ENCODE measurements at regions not wholly inside any gene's neighbourhood (a gene's known extent, or its start where the extent isn't known, plus 50 kb on each side); places are given as distances from the start of the nearest gene placed in this dataset.
"Not testable (repeated sequence)": the region's sequence is repeated elsewhere in the genome, so short reads cannot be mapped to it uniquely, and the experiment has no call there.

DNA sequence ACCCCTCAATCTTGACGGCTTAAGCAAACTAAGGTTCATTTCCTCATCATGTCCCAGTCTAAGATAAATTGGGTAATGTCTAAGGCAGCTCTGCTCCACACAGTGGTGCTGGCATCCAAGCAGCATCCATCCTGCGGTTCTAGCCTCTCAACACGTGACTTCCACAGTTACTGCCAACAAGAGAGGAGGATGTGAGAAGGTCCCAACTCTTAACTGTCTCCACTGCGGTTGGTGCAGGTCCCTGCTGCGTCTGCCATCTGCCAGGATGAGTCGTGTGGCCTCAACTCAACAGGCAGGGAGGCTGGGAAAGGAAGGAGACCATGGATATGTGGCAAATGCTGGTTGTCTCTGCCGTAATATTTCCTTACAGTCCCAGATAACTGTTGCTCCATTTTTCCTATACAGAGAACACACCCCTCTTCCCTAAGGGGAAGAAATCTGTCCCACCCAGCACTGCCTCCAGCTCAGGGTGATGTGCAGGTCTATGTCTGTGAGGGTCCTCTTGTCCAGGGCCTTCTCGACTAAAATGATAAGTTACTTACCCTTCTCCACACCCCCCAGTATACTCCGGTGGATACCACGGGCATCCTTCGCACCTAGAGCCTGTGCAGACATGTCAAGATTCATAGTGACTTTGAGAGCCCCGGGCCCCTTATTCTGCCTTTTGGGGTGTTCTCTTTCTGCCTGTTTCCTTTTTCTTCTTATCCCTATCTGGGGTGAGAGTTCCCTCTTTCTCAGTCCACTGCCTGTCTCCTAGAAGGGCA is 64.7 kb downstream of the KCNJ18 start:
- Histone ChIP-seq H3K36me3 (ENCODE audit: insufficient read depth, low read length, poor library complexity, severe bottlenecking) (no peaks in the 10 kb centered on the region), H3K27ac (ENCODE audit: low read depth, low read length, poor library complexity, severe bottlenecking) (no peak overlapping the region), H3K4me3 (ENCODE audit: low read depth, low read length, poor library complexity, severe bottlenecking) (no peak overlapping the region), H3K27me3 (replicated peaks; ENCODE audit: insufficient read depth, low read depth, low read length, poor library complexity) (no peaks in the 10 kb centered on the region), H3K4me1 (ENCODE audit: insufficient read depth, low read length, poor library complexity, severe bottlenecking) (no peaks in the 10 kb centered on the region), H3K9me3 (ENCODE audit: low read depth, low read length, poor library complexity, severe bottlenecking) (no peaks in the 10 kb centered on the region)
- CTCF ChIA-PET, result no interaction called here
- BruUV-seq (replicated peaks), result no TSS peak
- POLR2A ChIA-PET (ENCODE audit: low non-redundant PET), result no interaction called here
- no peak for DNase-seq (ENCODE audit: low spot score)
- TF ChIP-seq, protein P1, sequence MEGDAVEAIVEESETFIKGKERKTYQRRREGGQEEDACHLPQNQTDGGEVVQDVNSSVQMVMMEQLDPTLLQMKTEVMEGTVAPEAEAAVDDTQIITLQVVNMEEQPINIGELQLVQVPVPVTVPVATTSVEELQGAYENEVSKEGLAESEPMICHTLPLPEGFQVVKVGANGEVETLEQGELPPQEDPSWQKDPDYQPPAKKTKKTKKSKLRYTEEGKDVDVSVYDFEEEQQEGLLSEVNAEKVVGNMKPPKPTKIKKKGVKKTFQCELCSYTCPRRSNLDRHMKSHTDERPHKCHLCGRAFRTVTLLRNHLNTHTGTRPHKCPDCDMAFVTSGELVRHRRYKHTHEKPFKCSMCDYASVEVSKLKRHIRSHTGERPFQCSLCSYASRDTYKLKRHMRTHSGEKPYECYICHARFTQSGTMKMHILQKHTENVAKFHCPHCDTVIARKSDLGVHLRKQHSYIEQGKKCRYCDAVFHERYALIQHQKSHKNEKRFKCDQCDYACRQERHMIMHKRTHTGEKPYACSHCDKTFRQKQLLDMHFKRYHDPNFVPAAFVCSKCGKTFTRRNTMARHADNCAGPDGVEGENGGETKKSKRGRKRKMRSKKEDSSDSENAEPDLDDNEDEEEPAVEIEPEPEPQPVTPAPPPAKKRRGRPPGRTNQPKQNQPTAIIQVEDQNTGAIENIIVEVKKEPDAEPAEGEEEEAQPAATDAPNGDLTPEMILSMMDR (conservative IDR thresholded peaks at IDR 0.05; ENCODE audit: low read depth, low read length), result no peak
- TF ChIP-seq EZH2 (IDR thresholded peaks at IDR 0.05; ENCODE audit: borderline replicate concordance, low read depth, low read length, poor library complexity, severe bottlenecking), result no peak
- intact Hi-C loops (cut with micrococcal nuclease; ENCODE audit: unreplicated experiment), result no loop called here

DNA sequence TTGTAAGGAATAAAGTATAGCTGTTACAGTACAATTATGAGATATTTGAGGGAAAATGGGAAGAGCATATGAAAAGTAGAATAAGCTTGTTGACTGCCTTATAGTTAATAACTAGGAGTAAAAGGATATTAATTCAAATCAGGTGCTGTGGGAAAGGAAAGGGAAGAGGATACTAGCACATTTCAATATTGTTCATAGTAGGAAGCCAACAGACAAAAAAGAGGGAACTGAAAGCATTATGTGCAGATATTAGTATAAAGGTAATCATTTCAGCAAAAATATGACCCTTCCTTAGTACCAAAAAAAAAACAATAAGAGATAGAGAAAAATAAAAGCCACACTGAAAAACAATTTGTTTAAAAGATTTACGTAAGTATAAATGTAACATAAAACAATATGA is 67.3 kb downstream of the KCNJ18 start:
- H3K4me3 ChIP-seq (ENCODE audit: low read depth, low read length, poor library complexity, severe bottlenecking), result not testable (repeated sequence)

DNA sequence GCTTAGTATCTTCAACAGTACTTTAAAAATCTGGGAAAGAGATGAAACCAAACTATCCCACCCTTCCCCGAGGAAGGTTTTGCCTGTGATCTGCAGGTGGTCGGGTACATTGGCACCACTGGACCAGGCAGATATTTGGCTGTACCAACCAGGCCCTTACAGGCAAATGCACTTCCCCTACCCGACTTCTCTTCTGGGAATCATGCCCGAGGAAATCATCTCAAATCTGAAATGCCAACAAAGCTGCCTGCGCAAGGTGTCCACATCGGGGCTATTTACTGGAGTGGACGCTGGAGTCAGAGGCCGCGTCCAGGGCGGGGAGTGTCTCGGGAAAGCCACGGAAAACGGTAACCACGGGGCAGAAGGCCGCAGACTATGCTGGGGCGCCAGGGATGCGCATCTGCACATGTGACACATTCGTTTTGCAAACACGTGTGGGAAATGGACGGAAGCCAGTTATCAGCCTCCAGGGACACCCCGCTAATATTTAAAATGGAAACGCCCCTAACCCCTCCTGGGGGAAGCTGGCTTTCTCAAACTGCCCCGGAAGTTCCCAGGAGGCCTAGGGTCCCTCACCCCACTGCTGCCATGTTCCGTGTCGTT is 71.5 kb downstream of the KCNJ18 start:
- H3K27ac ChIP-seq (ENCODE audit: low read depth, low read length, poor library complexity, severe bottlenecking); H3K9me3 ChIP-seq (ENCODE audit: low read depth, low read length, poor library complexity, severe bottlenecking); H3K4me3 ChIP-seq (ENCODE audit: low read depth, low read length, poor library complexity, severe bottlenecking); H3K27me3 ChIP-seq (replicated peaks; ENCODE audit: insufficient read depth, low read depth, low read length, poor library complexity); BruUV-seq (replicated peaks); DNase-seq (ENCODE audit: low spot score); CTCF ChIA-PET; POLR2A ChIA-PET (ENCODE audit: low non-redundant PET); H3K36me3 ChIP-seq (ENCODE audit: insufficient read depth, low read length, poor library complexity, severe bottlenecking); H3K4me1 ChIP-seq (ENCODE audit: insufficient read depth, low read length, poor library complexity, severe bottlenecking); intact Hi-C loops (cut with micrococcal nuclease; ENCODE audit: unreplicated experiment): not testable (repeated sequence)

More for the DNA sequence above, 67.3 kb downstream of the KCNJ18 start:
- CTCF ChIA-PET; BruUV-seq (replicated peaks); intact Hi-C loops (cut with micrococcal nuclease; ENCODE audit: unreplicated experiment); H3K4me1 ChIP-seq (ENCODE audit: insufficient read depth, low read length, poor library complexity, severe bottlenecking); H3K27ac ChIP-seq (ENCODE audit: low read depth, low read length, poor library complexity, severe bottlenecking); H3K36me3 ChIP-seq (ENCODE audit: insufficient read depth, low read length, poor library complexity, severe bottlenecking); DNase-seq (ENCODE audit: low spot score); H3K27me3 ChIP-seq (replicated peaks; ENCODE audit: insufficient read depth, low read depth, low read length, poor library complexity); H3K9me3 ChIP-seq (ENCODE audit: low read depth, low read length, poor library complexity, severe bottlenecking); POLR2A ChIA-PET (ENCODE audit: low non-redundant PET): not testable (repeated sequence)

DNA sequence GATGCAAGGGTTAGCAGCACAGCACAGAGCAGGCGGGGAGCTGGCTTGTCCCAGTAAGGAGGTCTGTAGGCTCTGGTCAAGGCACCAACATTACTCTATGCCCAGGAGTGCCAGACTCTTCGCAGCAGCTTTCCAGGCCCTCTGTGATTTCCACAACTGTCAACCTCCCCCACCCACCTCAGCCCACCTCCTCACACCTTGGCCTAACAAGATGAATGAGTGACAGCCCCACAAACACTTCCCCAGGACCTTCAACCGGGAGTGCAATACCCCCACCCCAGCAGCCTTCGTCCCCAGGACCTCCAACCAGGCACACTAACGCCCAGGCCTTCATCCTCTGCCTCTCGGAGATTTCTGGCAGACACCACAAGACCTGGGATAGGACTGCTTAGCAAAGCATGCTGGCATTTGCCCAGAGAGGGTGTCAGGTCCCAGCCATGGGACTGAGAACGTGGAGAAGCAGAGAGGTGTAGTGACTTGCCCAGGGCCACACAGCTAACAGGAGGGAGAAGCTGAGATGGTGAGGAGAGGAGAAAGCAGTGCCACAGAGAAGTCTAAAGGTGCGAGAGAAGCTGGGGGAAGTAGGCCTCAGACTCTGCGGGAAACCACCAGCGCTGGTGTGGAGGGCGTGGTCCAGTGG is 73.4 kb downstream of the KCNJ18 start:
- BruUV-seq (replicated peaks); POLR2A ChIA-PET (ENCODE audit: low non-redundant PET); intact Hi-C loops (cut with micrococcal nuclease; ENCODE audit: unreplicated experiment); H3K36me3 ChIP-seq (ENCODE audit: insufficient read depth, low read length, poor library complexity, severe bottlenecking); H3K27me3 ChIP-seq (replicated peaks; ENCODE audit: insufficient read depth, low read depth, low read length, poor library complexity); H3K9me3 ChIP-seq (ENCODE audit: low read depth, low read length, poor library complexity, severe bottlenecking); H3K27ac ChIP-seq (ENCODE audit: low read depth, low read length, poor library complexity, severe bottlenecking); H3K4me3 ChIP-seq (ENCODE audit: low read depth, low read length, poor library complexity, severe bottlenecking); H3K4me1 ChIP-seq (ENCODE audit: insufficient read depth, low read length, poor library complexity, severe bottlenecking); DNase-seq (ENCODE audit: low spot score); CTCF ChIA-PET: not testable (repeated sequence)

DNA sequence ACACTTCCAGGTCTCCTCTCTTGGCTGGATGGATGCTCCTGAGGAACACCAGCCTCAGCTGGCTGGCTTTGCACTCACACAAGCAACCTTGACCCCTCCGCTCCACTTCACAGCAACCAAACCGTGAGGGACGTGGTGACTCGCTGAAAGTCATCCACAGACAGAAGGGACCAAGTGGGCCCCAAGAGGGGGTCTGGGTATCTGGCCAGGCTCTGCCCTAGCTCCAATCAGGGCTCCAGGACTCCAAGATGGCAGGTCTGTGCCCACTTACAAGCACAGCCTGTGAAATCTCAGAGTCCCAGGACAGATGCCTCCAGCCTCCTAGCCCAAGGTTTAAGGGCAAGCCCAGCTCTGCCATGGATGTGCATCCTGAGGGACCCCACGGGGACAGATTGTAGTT is 74.2 kb downstream of the KCNJ18 start:
- POLR2A ChIA-PET (ENCODE audit: low non-redundant PET); CTCF ChIA-PET; H3K36me3 ChIP-seq (ENCODE audit: insufficient read depth, low read length, poor library complexity, severe bottlenecking); H3K4me1 ChIP-seq (ENCODE audit: insufficient read depth, low read length, poor library complexity, severe bottlenecking); H3K9me3 ChIP-seq (ENCODE audit: low read depth, low read length, poor library complexity, severe bottlenecking); H3K4me3 ChIP-seq (ENCODE audit: low read depth, low read length, poor library complexity, severe bottlenecking); DNase-seq (ENCODE audit: low spot score); H3K27me3 ChIP-seq (replicated peaks; ENCODE audit: insufficient read depth, low read depth, low read length, poor library complexity); H3K27ac ChIP-seq (ENCODE audit: low read depth, low read length, poor library complexity, severe bottlenecking); BruUV-seq (replicated peaks); intact Hi-C loops (cut with micrococcal nuclease; ENCODE audit: unreplicated experiment): not testable (repeated sequence)

DNA sequence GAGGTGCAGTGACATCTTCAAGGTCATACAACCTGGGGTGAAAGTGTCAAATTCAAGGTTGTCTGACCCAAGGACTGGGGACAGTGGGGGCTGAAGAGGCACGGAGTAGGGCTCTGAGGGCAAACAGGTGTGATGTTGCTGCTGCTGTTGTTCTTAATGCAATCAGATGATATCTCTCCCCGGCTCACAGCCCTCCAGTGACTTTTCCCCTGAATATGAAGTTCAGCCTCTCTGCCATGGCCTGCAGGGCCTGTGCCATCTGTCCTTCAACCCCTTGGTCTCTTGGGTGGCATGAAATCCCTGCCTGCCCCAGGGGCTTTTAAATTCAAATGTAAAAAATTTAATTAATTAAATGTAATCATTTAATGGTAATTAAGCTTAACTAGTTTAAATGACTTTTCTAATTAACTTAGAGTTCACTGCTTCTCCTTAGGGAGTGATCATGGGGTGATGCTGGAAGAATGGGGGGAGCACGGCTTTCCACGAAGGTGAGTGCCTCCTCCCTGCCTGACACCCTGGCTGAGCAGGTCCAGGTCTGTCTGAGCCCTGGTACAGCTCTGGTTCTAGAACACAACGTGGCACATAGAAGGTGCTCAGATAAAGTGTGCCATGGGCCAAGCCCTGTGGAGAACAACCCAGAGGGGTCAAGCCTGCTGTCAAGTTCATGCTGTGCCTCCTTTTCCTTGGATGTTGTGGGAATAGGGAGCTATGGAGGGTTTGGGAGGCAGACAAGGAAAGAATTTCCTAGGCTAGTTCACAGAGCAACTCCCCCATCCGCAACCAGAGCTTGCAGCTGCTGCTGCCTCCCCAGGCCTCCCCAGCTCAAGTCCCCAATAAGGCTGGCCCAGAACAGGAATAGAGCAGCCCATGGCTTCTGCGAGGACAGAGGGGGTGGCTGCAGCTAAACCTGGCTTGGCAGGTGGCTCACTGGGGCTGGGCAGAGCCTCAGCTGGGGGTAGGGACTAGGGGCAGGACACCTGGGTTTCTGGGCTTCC is 75.1 kb downstream of the KCNJ18 start:
- H3K9me3 ChIP-seq (ENCODE audit: low read depth, low read length, poor library complexity, severe bottlenecking); BruUV-seq (replicated peaks); intact Hi-C loops (cut with micrococcal nuclease; ENCODE audit: unreplicated experiment); CTCF ChIA-PET; H3K27ac ChIP-seq (ENCODE audit: low read depth, low read length, poor library complexity, severe bottlenecking); H3K36me3 ChIP-seq (ENCODE audit: insufficient read depth, low read length, poor library complexity, severe bottlenecking); H3K4me3 ChIP-seq (ENCODE audit: low read depth, low read length, poor library complexity, severe bottlenecking); H3K27me3 ChIP-seq (replicated peaks; ENCODE audit: insufficient read depth, low read depth, low read length, poor library complexity); DNase-seq (ENCODE audit: low spot score); POLR2A ChIA-PET (ENCODE audit: low non-redundant PET); H3K4me1 ChIP-seq (ENCODE audit: insufficient read depth, low read length, poor library complexity, severe bottlenecking): not testable (repeated sequence)
